ENCODE measurements at regions not wholly inside any gene's neighbourhood (a gene's known extent, or its start where the extent isn't known, plus 50 kb on each side); places are given as distances from the start of the nearest gene placed in this dataset.

DNA sequence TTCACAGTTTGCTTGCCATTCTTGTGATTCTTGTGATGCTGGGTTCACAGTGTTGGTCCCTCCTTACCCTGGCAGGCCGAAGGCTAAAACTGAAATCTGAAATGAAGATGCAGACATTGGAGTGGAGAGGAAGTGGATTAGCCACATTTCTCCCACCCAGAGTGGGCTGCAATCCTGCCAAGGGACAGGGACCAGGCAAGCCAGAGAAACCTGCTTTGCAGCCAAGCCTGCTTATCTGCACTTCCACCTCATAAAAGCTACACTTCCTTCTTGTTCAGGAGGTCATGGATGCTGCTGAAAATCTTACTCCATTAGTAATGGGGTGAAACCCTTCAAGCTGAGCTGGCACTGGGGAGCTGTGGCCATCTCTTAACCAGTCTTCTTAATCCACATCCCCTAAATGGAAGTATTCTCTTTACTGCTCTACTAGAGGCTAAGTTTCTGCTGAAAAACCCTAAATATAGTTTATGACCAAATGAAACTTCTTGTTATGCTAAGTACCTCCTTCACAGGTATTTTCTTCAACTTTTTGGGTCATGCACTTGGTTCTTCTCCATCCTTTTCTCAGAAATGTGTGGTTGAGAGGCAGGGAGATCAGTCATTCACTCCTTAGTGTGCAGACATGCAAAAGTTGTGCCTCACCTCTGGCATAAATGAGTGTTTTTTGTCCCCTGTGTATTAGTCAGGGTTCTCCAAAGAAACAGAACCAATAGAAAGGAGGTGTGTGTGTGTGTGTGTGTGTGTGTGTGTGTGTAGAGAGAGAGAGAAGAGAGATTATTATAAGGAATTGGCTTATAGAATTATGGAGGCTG, 133.9 kb upstream of the BMAL1 start:
- TF ChIP-seq POLR2A (IDR thresholded peaks at IDR 0.05) (no peak), POLR2AphosphoS5 (IDR thresholded peaks at IDR 0.05) (peak; percentile 64)
- TF ChIP-seq, protein P1, sequence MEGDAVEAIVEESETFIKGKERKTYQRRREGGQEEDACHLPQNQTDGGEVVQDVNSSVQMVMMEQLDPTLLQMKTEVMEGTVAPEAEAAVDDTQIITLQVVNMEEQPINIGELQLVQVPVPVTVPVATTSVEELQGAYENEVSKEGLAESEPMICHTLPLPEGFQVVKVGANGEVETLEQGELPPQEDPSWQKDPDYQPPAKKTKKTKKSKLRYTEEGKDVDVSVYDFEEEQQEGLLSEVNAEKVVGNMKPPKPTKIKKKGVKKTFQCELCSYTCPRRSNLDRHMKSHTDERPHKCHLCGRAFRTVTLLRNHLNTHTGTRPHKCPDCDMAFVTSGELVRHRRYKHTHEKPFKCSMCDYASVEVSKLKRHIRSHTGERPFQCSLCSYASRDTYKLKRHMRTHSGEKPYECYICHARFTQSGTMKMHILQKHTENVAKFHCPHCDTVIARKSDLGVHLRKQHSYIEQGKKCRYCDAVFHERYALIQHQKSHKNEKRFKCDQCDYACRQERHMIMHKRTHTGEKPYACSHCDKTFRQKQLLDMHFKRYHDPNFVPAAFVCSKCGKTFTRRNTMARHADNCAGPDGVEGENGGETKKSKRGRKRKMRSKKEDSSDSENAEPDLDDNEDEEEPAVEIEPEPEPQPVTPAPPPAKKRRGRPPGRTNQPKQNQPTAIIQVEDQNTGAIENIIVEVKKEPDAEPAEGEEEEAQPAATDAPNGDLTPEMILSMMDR (IDR thresholded peaks at IDR 0.05), result no peak

Measured in prostate gland (tissue), 2 donors.